ENCODE measurements at regions not wholly inside any gene's neighbourhood (a gene's known extent, or its start where the extent isn't known, plus 50 kb on each side); places are given as distances from the start of the nearest gene placed in this dataset.
A peak's percentile ranks its signal among the peaks of the same experiment; 100 is the strongest.

GRCh38 chr5:91266184-91266705, 116.9 kb downstream of the ARRDC3 start:
- TF ChIP-seq CTCF (IDR thresholded peaks at IDR 0.05) (peak in 4 of 12 donors; percentile 8 to 46 (median 19)), POLR2A (IDR thresholded peaks at IDR 0.05) (no peak)

All from heart left ventricle (tissue), 13 donors.